Heart left ventricle (tissue), 13 donors: ENCODE measurements at regions not wholly inside any gene's neighbourhood (a gene's known extent, or its start where the extent isn't known, plus 50 kb on each side); places are given as distances from the start of the nearest gene placed in this dataset.

Experiments used
- POLR2A ChIP-seq, 2 donors: fragments of 450-650 bp; IDR thresholded peaks; one replicate each; pipeline ENCODE4 v1.6.1; 2017; ENCODE audit warnings: antibody characterized with exemption in 2 of 2, mild to moderate bottlenecking in 2 of 2, moderate library complexity in 2 of 2
- TF ChIP-seq, protein P1 (sequence below), 12 donors: fragments of 200-600 bp; sonication (generic) in 4 of 12; IDR thresholded peaks; one replicate each; pipeline versions ENCODE4 v1.5.0 to v1.8.0; 2018 to 2022; ENCODE audit warnings: antibody characterized with exemption in 12 of 12, mild to moderate bottlenecking in 5 of 12
- donor health status: ischemic (EF 13 %, LVEDD 7.1; RV severe dilation, severe dysfunction).
- donor health status: DM: no; HTN: yes; CAD: no.
- donor health status: DM: no; HTN: no; CAD: no.
- donor health status: ischemic (EF 25% LVEDD 6.9; RV normal size, moderate dysfunction).
- donor health status: ischemic (EF 25% LVEDD 5.7; RV mildly dilated, moderate dysfunction).
- donor health status: ischemic (EF 35%, LVEDD 5.7; RV mildly dilated, moderate dysfunction).
- donor health status: nonischemic (EF 11% LVEDD 7.7; RV severe dilation, severe dysfunction).
- donor health status: DM: yes; HTN: yes; CAD: no.
- donor health status: PGD.
- donor health status: ischemic (EF 29% LVEDD 5.4; RV normal size, mild dysfunction).
- donor health status: nonischemic (EF 23%, LVEDD 6.1; RV moderate dilation, normal function).

DNA sequence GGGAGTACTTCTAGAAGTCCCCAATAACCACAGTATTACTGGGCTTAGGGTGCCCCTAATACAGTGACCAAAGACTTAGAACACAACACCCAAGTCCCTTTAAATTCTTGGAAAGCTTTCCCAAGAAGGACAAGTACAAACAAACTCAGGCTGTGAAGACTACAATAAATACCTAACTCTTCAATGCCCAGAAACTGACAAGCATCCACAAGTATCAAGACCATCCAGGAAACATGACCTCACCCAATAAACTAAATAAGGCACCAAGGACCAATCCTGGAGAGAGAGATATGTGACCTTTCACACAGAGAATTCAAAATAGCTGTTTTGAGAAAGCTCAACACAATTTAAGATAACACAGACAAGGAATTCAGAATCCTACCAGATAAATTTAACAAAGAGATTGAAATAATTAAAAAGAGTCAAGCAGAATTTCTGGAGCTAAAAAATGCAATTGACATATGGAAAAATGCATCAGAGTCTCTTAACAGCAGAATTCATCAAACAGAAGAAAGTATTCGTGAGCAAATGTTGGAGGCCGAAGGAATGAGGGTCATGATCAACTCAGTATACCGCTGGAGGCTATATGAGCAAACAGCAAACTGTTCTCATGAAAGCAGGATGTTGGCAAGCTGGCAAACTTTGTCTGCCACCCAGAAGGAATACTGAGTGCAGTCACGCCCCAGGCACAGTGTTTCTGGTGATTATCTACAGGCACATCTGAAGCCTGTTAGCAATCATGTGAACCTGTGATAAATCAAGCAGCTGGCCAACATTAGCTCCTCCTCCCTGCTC lies 87.0 kb upstream of the NECTIN3 start:
- TF ChIP-seq, protein P1, sequence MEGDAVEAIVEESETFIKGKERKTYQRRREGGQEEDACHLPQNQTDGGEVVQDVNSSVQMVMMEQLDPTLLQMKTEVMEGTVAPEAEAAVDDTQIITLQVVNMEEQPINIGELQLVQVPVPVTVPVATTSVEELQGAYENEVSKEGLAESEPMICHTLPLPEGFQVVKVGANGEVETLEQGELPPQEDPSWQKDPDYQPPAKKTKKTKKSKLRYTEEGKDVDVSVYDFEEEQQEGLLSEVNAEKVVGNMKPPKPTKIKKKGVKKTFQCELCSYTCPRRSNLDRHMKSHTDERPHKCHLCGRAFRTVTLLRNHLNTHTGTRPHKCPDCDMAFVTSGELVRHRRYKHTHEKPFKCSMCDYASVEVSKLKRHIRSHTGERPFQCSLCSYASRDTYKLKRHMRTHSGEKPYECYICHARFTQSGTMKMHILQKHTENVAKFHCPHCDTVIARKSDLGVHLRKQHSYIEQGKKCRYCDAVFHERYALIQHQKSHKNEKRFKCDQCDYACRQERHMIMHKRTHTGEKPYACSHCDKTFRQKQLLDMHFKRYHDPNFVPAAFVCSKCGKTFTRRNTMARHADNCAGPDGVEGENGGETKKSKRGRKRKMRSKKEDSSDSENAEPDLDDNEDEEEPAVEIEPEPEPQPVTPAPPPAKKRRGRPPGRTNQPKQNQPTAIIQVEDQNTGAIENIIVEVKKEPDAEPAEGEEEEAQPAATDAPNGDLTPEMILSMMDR (IDR thresholded peaks at IDR 0.05) = no peak
- no peak for TF ChIP-seq POLR2A (IDR thresholded peaks at IDR 0.05)
